ENCODE measurements at regions not wholly inside any gene's neighbourhood (a gene's known extent, or its start where the extent isn't known, plus 50 kb on each side); places are given as distances from the start of the nearest gene placed in this dataset.

GRCh38 chr2:238518172-238518820 is 91.6 kb downstream of the ASB1 start:
- 81 to 89% methylated on average over 10 to 20 of the region's 20 CpGs for WGBS, 2 donors (ENCODE audit: low coverage in 1 of 2)

GRCh38 chr2:238518821-238519186 is 92.1 kb downstream of the ASB1 start:
- in situ Hi-C loops (cut with MboI; ENCODE audit: low pct_ligation_motif_present in 1 of 4, low pct_unique_long_range_greater_than_20kb in 1 of 4, low sequenced_read_pairs in 3 of 4) (no loop called here), intact Hi-C loops (cut with DNase I; ENCODE audit: low total_unique reads) (no loop called here)
- no peaks in the 10 kb centered on the region for H3K36me3 ChIP-seq
- H3K27ac ChIP-seq, result no peak overlapping the region
- WGBS, 2 donors (ENCODE audit: low coverage in 1 of 2), result 82% methylated on average over 7 of the region's 7 CpGs; no CpG with 5 or more reads in 1 of the 2 donors
- H3K4me3 ChIP-seq, result no peak overlapping the region
- no peak for DNase-seq
- peaks cover 0 to 6% (median 5%) of the 10 kb centered on the region in 4 donors for H3K4me1 ChIP-seq
- peaks cover 6% of the 10 kb centered on the region for H3K27me3 ChIP-seq
- no peak for TF ChIP-seq POLR2A (IDR thresholded peaks at IDR 0.05)
- peaks cover 4 to 11% of the 10 kb centered on the region in 2 donors for H3K9me3 ChIP-seq

More at GRCh38 chr2:238518172-238518820, 91.6 kb downstream of the ASB1 start:
- DNase-seq, result no peak
- intact Hi-C loops (cut with DNase I; ENCODE audit: low total_unique reads) (no loop called here), in situ Hi-C loops (cut with MboI; ENCODE audit: low pct_ligation_motif_present in 1 of 4, low pct_unique_long_range_greater_than_20kb in 1 of 4, low sequenced_read_pairs in 3 of 4) (no loop called here)
- Histone ChIP-seq H3K27me3 (peaks cover 5% of the 10 kb centered on the region), H3K27ac (no peak overlapping the region), H3K4me1 (peaks cover 0 to 2% (median under 1%) of the 10 kb centered on the region in 4 donors), H3K4me3 (no peak overlapping the region), H3K36me3 (no peaks in the 10 kb centered on the region), H3K9me3 (peaks cover 4 to 11% of the 10 kb centered on the region in 2 donors)
- TF ChIP-seq CTCF (IDR thresholded peaks at IDR 0.05), result no peak

- Histone ChIP-seq H3K36me3 (no peaks in the 10 kb centered on the region), H3K9me3 (peaks cover 4 to 11% of the 10 kb centered on the region in 2 donors), H3K4me3 (no peak overlapping the region), H3K27me3 (peaks cover 10% of the 10 kb centered on the region), H3K27ac (no peak overlapping the region), H3K4me1 (peaks cover 0 to 7% (median 5%) of the 10 kb centered on the region in 4 donors)
- DNase-seq, result no peak
- 82 to 89% methylated on average over 1 of the region's 1 CpG for WGBS, 2 donors (ENCODE audit: low coverage in 1 of 2)
- intact Hi-C loops (cut with DNase I; ENCODE audit: low total_unique reads), result no loop called here
- in situ Hi-C loops (cut with MboI; ENCODE audit: low pct_ligation_motif_present in 1 of 4, low pct_unique_long_range_greater_than_20kb in 1 of 4, low sequenced_read_pairs in 3 of 4), result no loop called here
- TF ChIP-seq POLR2AphosphoS5 (IDR thresholded peaks at IDR 0.05) (no peak), POLR2A (IDR thresholded peaks at IDR 0.05) (no peak), CTCF (IDR thresholded peaks at IDR 0.05) (no peak), EP300 (IDR thresholded peaks at IDR 0.05; ENCODE audit: low read depth) (no peak)
These were observed 93.7 kb downstream of the ASB1 start for GRCh38 chr2:238520359-238520886.

GRCh38 chr2:238521002-238521401 is 94.3 kb downstream of the ASB1 start:
- no peak for DNase-seq
- Histone ChIP-seq H3K9me3 (peaks cover 4 to 11% of the 10 kb centered on the region in 2 donors), H3K27me3 (peaks cover 10% of the 10 kb centered on the region), H3K27ac (no peak overlapping the region), H3K4me1 (peaks cover 0 to 7% (median 5%) of the 10 kb centered on the region in 4 donors), H3K4me3 (no peak overlapping the region), H3K36me3 (no peaks in the 10 kb centered on the region)
- TF ChIP-seq EP300 (IDR thresholded peaks at IDR 0.05; ENCODE audit: low read depth) (no peak), CTCF (IDR thresholded peaks at IDR 0.05) (no peak), POLR2A (IDR thresholded peaks at IDR 0.05) (no peak), POLR2AphosphoS5 (IDR thresholded peaks at IDR 0.05) (no peak)
- intact Hi-C loops (cut with DNase I; ENCODE audit: low total_unique reads), result no loop called here
- in situ Hi-C loops (cut with MboI; ENCODE audit: low pct_ligation_motif_present in 1 of 4, low pct_unique_long_range_greater_than_20kb in 1 of 4, low sequenced_read_pairs in 3 of 4), result no loop called here
- WGBS, 2 donors (ENCODE audit: low coverage in 1 of 2), result 97 to 100% methylated on average over 2 of the region's 2 CpGs

GRCh38 chr2:238521870-238522269 is 95.1 kb downstream of the ASB1 start:
- no peak overlapping the region for H3K4me3 ChIP-seq
- intact Hi-C loops (cut with DNase I; ENCODE audit: low total_unique reads) (no loop called here), in situ Hi-C loops (cut with MboI; ENCODE audit: low pct_ligation_motif_present in 1 of 4, low pct_unique_long_range_greater_than_20kb in 1 of 4, low sequenced_read_pairs in 3 of 4) (no loop called here)
- no peaks in the 10 kb centered on the region for H3K36me3 ChIP-seq
- H3K27me3 ChIP-seq, result peaks cover 10% of the 10 kb centered on the region
- no peak for DNase-seq
- H3K9me3 ChIP-seq, result peaks cover 4 to 5% of the 10 kb centered on the region in 2 donors
- no peak for TF ChIP-seq CTCF (IDR thresholded peaks at IDR 0.05)
- no peak for TF ChIP-seq POLR2A (IDR thresholded peaks at IDR 0.05)
- no peak for TF ChIP-seq EP300 (IDR thresholded peaks at IDR 0.05; ENCODE audit: low read depth)
- no peak for TF ChIP-seq POLR2AphosphoS5 (IDR thresholded peaks at IDR 0.05)
- peaks cover 0 to 7% (median 5%) of the 10 kb centered on the region in 4 donors for H3K4me1 ChIP-seq
- WGBS, 2 donors (ENCODE audit: low coverage in 1 of 2), result 82 to 96% methylated on average over 4 to 8 of the region's 8 CpGs
- H3K27ac ChIP-seq, result no peak overlapping the region

Measured in transverse colon (tissue), 4 donors.